ENCODE measurements at regions not wholly inside any gene's neighbourhood (a gene's known extent, or its start where the extent isn't known, plus 50 kb on each side); places are given as distances from the start of the nearest gene placed in this dataset.

DNA sequence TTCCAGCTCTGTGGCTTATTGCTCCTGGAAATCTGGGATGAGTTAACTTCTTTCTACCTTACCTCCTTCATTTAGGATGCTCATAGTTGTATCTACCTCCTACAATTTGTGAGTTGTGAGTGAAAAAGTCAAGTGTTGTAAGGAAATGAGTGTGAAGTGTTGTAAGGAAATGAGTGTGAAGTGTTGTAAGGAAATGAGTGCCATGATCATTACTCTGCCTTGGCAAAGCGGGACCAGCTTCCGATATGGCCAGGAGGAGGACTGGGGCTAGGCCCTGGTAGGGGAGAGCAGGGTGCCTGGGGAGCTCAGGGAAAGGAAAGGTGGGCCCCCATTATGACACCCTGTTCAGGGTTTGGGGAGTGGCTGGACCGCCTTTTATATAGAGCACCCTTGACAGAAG is 435.2 kb downstream of the FGF9 start:
- H3K4me3 ChIP-seq (ENCODE audit: low read depth, low read length): no peak overlapping the region
- H3K27ac ChIP-seq (ENCODE audit: extremely low read depth, low read depth, low read length): no peak overlapping the region
- no peaks in the 10 kb centered on the region for H3K9me3 ChIP-seq (ENCODE audit: control insufficient read depth, insufficient read depth, low read depth, low read length)
- TF ChIP-seq BCL11A (tag by site-specific recombination; IDR thresholded peaks at IDR 0.05; ENCODE audit: low read depth): no peak
- TF ChIP-seq, protein P1, sequence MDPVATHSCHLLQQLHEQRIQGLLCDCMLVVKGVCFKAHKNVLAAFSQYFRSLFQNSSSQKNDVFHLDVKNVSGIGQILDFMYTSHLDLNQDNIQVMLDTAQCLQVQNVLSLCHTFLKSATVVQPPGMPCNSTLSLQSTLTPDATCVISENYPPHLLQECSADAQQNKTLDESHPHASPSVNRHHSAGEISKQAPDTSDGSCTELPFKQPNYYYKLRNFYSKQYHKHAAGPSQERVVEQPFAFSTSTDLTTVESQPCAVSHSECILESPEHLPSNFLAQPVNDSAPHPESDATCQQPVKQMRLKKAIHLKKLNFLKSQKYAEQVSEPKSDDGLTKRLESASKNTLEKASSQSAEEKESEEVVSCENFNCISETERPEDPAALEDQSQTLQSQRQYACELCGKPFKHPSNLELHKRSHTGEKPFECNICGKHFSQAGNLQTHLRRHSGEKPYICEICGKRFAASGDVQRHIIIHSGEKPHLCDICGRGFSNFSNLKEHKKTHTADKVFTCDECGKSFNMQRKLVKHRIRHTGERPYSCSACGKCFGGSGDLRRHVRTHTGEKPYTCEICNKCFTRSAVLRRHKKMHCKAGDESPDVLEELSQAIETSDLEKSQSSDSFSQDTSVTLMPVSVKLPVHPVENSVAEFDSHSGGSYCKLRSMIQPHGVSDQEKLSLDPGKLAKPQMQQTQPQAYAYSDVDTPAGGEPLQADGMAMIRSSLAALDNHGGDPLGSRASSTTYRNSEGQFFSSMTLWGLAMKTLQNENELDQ (tag by site-specific recombination; IDR thresholded peaks at IDR 0.05; ENCODE audit: low read depth): no peak
- TF ChIP-seq, protein P2, sequence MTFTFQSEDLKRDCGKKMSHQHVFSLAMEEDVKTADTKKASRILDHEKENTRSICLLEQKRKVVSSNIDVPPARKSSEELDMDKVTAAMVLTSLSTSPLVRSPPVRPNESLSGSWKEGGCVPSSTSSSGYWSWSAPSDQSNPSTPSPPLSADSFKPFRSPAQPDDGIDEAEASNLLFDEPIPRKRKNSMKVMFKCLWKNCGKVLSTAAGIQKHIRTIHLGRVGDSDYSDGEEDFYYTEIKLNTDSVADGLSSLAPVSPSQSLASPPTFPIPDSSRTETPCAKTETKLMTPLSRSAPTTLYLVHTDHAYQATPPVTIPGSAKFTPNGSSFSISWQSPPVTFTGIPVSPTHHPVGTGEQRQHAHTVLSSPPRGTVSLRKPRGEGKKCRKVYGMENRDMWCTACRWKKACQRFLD (tag by site-specific recombination; IDR thresholded peaks at IDR 0.05): no peak
- TF ChIP-seq ZNF391 (tag by site-specific recombination; IDR thresholded peaks at IDR 0.05; ENCODE audit: borderline replicate concordance, low read depth): no peak
- no peak for TF ChIP-seq ZNF585B (tag by site-specific recombination; IDR thresholded peaks at IDR 0.05)
- no peak for TF ChIP-seq ZNF121 (tag by site-specific recombination; IDR thresholded peaks at IDR 0.05)
- TF ChIP-seq, protein P3, sequence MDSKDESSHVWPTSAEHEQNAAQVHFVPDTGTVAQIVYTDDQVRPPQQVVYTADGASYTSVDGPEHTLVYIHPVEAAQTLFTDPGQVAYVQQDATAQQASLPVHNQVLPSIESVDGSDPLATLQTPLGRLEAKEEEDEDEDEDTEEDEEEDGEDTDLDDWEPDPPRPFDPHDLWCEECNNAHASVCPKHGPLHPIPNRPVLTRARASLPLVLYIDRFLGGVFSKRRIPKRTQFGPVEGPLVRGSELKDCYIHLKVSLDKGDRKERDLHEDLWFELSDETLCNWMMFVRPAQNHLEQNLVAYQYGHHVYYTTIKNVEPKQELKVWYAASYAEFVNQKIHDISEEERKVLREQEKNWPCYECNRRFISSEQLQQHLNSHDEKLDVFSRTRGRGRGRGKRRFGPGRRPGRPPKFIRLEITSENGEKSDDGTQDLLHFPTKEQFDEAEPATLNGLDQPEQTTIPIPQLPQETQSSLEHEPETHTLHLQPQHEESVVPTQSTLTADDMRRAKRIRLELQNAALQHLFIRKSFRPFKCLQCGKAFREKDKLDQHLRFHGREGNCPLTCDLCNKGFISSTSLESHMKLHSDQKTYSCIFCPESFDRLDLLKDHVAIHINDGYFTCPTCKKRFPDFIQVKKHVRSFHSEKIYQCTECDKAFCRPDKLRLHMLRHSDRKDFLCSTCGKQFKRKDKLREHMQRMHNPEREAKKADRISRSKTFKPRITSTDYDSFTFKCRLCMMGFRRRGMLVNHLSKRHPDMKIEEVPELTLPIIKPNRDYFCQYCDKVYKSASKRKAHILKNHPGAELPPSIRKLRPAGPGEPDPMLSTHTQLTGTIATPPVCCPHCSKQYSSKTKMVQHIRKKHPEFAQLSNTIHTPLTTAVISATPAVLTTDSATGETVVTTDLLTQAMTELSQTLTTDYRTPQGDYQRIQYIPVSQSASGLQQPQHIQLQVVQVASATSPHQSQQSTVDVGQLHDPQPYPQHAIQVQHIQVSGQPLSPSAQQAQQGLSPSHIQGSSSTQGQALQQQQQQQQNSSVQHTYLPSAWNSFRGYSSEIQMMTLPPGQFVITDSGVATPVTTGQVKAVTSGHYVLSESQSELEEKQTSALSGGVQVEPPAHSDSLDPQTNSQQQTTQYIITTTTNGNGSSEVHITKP (tag by site-specific recombination; IDR thresholded peaks at IDR 0.05): no peak
- TF ChIP-seq, protein P4, sequence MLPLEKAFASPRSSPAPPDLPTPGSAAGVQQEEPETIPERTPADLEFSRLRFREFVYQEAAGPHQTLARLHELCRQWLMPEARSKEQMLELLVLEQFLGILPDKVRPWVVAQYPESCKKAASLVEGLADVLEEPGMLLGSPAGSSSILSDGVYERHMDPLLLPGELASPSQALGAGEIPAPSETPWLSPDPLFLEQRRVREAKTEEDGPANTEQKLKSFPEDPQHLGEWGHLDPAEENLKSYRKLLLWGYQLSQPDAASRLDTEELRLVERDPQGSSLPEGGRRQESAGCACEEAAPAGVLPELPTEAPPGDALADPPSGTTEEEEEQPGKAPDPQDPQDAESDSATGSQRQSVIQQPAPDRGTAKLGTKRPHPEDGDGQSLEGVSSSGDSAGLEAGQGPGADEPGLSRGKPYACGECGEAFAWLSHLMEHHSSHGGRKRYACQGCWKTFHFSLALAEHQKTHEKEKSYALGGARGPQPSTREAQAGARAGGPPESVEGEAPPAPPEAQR (tag by site-specific recombination; IDR thresholded peaks at IDR 0.05): no peak
- no peak for TF ChIP-seq ZNF600 (tag by site-specific recombination; IDR thresholded peaks at IDR 0.05)
- TF ChIP-seq, protein P5, sequence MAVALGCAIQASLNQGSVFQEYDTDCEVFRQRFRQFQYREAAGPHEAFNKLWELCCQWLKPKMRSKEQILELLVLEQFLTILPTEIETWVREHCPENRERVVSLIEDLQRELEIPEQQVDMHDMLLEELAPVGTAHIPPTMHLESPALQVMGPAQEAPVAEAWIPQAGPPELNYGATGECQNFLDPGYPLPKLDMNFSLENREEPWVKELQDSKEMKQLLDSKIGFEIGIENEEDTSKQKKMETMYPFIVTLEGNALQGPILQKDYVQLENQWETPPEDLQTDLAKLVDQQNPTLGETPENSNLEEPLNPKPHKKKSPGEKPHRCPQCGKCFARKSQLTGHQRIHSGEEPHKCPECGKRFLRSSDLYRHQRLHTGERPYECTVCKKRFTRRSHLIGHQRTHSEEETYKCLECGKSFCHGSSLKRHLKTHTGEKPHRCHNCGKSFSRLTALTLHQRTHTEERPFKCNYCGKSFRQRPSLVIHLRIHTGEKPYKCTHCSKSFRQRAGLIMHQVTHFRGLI (tag by site-specific recombination; IDR thresholded peaks at IDR 0.05): no peak
- TF ChIP-seq ZNF658 (tag by site-specific recombination; IDR thresholded peaks at IDR 0.05): no peak
- TF ChIP-seq SP7 (tag by site-specific recombination; IDR thresholded peaks at IDR 0.05): no peak
- TF ChIP-seq, protein P6, sequence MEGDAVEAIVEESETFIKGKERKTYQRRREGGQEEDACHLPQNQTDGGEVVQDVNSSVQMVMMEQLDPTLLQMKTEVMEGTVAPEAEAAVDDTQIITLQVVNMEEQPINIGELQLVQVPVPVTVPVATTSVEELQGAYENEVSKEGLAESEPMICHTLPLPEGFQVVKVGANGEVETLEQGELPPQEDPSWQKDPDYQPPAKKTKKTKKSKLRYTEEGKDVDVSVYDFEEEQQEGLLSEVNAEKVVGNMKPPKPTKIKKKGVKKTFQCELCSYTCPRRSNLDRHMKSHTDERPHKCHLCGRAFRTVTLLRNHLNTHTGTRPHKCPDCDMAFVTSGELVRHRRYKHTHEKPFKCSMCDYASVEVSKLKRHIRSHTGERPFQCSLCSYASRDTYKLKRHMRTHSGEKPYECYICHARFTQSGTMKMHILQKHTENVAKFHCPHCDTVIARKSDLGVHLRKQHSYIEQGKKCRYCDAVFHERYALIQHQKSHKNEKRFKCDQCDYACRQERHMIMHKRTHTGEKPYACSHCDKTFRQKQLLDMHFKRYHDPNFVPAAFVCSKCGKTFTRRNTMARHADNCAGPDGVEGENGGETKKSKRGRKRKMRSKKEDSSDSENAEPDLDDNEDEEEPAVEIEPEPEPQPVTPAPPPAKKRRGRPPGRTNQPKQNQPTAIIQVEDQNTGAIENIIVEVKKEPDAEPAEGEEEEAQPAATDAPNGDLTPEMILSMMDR (tag by site-specific recombination; IDR thresholded peaks at IDR 0.05): no peak
- TF ChIP-seq, protein P7, sequence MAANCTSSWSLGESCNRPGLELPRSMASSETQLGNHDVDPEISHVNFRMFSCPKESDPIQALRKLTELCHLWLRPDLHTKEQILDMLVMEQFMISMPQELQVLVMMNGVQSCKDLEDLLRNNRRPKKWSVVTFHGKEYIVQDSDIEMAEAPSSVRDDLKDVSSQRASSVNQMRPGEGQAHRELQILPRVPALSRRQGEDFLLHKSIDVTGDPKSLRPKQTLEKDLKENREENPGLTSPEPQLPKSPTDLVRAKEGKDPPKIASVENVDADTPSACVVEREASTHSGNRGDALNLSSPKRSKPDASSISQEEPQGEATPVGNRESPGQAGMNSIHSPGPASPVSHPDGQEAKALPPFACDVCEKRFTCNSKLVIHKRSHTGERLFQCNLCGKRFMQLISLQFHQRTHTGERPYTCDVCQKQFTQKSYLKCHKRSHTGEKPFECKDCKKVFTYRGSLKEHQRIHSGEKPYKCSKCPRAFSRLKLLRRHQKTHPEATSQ (tag by site-specific recombination; IDR thresholded peaks at IDR 0.05): no peak
- TF ChIP-seq ZNF157 (tag by site-specific recombination; IDR thresholded peaks at IDR 0.05): no peak
- TF ChIP-seq ZNF843 (tag by site-specific recombination; IDR thresholded peaks at IDR 0.05): no peak
- no peak for TF ChIP-seq ZNF48 (tag by site-specific recombination; IDR thresholded peaks at IDR 0.05)
- TF ChIP-seq TRIM28 (IDR thresholded peaks at IDR 0.05; ENCODE audit: borderline replicate concordance, low read length): no peak
- TF ChIP-seq ZNF529 (tag by site-specific recombination; IDR thresholded peaks at IDR 0.05; ENCODE audit: insufficient replicate concordance): no peak
- TF ChIP-seq, protein P8, sequence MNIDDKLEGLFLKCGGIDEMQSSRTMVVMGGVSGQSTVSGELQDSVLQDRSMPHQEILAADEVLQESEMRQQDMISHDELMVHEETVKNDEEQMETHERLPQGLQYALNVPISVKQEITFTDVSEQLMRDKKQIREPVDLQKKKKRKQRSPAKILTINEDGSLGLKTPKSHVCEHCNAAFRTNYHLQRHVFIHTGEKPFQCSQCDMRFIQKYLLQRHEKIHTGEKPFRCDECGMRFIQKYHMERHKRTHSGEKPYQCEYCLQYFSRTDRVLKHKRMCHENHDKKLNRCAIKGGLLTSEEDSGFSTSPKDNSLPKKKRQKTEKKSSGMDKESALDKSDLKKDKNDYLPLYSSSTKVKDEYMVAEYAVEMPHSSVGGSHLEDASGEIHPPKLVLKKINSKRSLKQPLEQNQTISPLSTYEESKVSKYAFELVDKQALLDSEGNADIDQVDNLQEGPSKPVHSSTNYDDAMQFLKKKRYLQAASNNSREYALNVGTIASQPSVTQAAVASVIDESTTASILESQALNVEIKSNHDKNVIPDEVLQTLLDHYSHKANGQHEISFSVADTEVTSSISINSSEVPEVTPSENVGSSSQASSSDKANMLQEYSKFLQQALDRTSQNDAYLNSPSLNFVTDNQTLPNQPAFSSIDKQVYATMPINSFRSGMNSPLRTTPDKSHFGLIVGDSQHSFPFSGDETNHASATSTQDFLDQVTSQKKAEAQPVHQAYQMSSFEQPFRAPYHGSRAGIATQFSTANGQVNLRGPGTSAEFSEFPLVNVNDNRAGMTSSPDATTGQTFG (tag by site-specific recombination; IDR thresholded peaks at IDR 0.05; ENCODE audit: borderline replicate concordance): no peak
- CTCF ChIA-PET: no interaction called here
- POLR2A ChIA-PET: no interaction called here
- peaks cover 10% of the 10 kb centered on the region for H3K4me1 ChIP-seq (ENCODE audit: control insufficient read depth, insufficient read depth, low read length)
- H3K36me3 ChIP-seq (ENCODE audit: control insufficient read depth in 2 of 2, insufficient read depth in 1 of 2, low read length in 2 of 2): no peaks in the 10 kb centered on the region
